ENCODE measurements at regions not wholly inside any gene's neighbourhood (a gene's known extent, or its start where the extent isn't known, plus 50 kb on each side); places are given as distances from the start of the nearest gene placed in this dataset.

DNA sequence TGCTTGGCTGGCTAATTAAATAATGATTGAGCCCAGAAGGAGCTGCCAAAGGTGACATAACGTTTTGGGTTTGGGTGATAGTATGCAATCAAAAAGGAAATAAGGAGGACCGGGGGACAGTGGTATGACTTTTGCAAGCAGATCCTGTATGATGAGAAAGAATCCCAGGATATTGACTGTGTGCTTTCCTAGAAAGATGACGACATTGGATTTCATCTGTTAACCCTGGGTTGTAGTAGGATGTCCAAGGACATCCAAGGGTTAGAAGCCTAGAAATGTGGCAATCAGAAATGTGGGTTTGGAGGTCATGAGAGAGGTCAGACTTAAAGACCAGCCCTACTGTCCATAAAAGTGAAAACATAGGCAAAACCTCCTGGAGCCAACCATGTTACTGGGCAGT lies 50.3 kb upstream of the HMHB1 start:
- DNase-seq (ENCODE audit: low read depth in 2 of 2) = no peak

DNA sequence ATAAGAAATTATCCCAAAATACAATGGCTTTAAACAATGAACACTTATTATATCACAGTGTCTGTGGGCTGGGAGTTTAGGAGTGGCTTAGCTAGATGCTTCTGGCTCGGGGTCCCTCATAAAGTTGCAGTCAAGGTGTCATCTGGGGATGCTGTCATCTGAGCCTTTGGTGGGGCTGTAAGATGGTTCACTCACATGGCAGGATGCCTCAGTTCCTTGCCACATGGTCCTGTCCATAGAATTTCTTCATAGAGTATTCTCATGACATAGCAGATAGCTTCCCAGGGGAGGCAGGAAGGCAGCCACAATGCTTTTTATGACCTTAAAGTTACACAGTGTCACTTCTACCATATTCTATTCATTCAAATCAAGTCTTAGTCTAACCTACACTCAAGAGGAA lies 51.2 kb upstream of the HMHB1 start:
- DNase-seq (ENCODE audit: low read depth in 2 of 2) = no peak

DNA sequence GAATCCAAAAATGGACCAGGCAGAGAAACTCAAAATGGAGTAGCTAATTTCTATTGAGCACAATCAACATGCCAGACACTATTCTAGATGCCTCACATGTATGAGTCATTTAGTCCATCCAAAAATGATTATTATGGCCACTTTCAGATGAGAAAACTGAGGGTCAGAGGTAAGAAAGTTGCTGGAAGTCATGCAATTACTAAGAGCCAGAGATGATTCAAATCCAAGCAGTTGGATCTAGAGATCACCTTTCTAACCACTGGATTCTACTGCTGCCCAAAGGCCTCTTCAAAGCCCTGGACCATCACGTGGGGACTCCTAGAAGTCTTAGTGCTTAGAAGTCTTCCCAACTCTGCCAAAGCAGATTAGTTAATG lies 51.8 kb upstream of the HMHB1 start:
- no peak for DNase-seq (ENCODE audit: low read depth in 2 of 2)

DNA sequence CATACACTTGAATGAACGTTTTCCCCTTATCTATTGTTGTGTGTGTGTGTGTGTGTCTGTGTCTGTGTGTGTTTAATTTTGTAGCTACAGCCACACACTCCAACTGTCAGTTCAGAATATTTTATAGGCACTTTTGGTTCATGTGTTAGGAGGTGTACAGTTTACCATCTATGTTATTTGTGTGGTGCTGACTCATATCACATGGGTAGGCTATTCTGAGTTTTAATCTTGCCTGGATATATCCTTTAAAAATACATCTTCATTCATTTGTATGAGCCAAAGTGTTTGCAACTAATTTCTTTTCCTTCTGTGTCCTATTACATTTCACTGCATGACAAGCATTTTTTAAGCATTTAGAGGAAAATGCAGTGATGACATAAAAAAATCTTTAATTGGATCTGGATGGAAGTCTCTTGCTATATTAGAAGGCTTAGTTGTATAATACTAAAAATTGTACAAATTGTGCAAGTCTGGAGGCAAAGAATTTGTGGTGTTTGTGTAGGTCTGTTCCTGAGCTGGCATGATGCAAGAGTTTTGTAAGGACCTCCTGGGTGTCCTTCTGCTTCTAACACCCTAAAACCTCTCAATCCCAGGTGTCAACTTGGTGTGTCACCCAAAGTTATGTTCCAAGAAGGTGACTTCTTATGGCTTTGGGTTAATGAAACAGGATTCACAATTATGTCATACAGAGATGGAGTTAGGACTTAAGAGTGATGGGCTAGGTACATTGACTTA lies 52.4 kb upstream of the HMHB1 start:
- DNase-seq (ENCODE audit: low read depth in 2 of 2) = no peak

DNA sequence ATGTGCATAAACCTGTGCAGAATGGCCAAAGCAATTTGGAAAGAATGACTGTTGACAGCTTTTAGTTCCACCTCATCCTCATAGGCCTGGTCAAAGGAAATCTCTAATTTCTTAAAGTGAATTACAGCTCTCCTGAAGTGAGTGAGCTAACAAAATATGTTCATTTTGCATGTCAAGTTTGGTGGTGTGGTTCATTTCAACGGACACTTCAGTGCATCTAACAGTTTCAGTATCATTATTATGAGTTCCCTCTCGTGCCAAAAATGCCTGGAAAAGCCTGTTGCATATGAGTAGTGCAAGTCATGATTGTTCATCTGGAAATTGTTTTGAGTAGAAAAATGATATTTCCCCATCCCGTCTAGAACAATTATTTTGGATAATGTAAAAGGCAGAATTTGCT lies 53.2 kb upstream of the HMHB1 start:
- no peak for DNase-seq (ENCODE audit: low read depth in 2 of 2)

DNA sequence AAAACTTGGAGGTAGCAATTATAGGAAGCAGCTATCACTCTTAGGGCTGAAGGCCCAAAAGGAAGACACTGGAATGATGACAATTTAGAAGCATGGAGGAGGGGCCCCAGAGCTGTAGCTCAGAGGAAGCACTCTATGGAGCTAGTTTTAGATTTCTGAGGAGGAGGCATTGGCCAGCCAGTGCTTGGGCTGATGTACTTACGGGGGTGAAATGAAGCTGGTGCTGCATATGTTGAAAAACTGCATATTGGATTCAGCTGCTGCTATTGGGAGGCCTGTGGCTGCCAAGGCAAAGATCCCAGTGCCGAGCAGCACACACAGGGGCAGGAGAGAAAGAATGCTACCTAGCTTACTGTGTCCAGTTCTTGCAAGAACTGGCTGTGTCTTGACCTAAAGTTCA lies 53.9 kb upstream of the HMHB1 start:
- no peak for DNase-seq (ENCODE audit: low read depth in 2 of 2)

DNA sequence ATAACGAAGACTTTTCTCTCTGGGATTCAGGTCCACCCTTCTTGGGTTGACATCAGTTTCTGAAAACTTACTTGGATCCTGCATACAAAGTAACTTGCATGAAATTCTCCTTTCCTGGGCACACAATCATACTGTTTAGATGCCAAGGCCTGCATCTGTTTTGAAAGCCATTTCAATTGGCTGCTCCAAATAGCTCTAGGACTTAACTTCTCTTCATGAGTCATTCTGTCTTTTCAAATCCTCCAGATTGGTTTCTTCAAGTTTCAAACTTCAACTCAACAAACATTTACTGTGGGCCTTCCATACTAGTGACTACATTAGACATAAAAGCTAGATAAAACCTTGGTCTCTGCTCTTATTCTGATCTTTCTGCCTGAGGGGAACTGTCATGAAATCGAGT lies 54.8 kb upstream of the HMHB1 start:
- no peak for DNase-seq (ENCODE audit: low read depth in 2 of 2)

DNA sequence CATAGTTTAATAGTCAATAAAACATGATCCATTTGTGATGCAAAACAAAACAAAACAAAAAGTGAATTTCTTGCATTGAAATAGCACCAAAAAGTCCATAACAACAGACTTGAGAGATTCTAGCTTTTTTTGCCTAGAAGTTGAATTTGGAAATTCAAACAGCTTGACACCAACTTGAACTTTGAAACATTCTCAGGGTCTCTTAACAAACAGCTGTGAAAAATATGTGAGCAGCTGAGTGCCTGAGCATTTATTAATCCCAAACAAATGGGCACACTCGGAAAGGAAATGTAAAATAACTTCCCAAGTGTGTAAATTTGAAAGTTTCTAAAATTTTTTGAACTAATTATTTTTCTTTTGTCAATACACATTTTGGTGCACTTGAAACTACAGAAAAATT lies 56.0 kb upstream of the HMHB1 start:
- DNase-seq (ENCODE audit: low read depth in 2 of 2) = no peak

DNA sequence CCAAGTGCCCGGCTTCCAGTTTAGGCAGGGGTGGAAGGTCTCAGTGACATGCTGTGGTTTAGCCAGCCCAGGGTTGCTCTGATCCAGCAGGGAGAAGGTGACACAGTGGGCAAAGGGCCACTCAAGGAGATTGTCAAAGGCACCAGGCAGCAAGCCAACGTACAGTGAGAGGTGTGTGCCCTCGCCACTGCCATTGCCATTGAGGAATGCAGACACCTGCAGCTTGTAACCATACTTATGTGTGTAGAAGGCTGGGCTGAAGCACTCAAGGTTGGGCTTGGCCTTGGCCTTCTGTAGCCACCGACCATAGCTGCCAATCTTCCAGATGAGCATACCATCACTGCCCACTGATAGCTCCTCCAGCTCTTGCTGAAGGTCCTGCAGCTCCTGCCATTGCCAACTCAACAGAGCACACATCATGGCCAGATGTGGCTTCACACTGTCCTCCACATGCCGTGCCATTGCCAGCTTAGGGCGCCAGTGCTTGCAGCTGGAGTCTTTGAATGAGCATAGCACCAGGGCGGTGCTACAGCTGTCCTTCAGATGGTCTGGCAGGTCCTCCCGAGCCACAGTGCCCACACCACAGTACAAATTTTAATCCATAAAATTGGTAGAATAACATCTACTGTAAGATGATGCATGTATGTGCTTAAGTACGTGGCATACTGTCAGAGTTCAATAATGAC lies 59.7 kb upstream of the HMHB1 start:
- no peak for DNase-seq (ENCODE audit: low read depth in 2 of 2)

DNA sequence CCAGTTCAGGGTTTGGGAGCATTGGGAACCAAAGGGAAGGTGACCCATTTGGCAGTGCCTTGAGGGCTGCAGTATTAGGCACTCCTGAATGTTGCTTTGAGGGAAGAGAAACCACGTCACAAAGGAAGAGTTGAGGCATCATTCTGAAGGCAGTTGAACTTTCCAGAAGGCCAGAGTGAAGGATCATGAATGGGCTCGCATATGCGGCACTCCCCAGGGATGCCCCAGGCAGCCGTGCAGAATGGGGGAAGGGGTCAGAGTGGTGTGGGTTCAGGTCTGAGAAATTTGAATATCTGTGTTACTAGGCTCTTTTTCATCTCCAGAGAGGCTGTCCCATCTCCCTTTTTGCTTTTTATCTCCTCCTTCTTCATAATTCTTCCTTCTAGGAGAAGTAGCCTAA lies 60.6 kb upstream of the HMHB1 start:
- no peak for DNase-seq (ENCODE audit: low read depth in 2 of 2)

DNA sequence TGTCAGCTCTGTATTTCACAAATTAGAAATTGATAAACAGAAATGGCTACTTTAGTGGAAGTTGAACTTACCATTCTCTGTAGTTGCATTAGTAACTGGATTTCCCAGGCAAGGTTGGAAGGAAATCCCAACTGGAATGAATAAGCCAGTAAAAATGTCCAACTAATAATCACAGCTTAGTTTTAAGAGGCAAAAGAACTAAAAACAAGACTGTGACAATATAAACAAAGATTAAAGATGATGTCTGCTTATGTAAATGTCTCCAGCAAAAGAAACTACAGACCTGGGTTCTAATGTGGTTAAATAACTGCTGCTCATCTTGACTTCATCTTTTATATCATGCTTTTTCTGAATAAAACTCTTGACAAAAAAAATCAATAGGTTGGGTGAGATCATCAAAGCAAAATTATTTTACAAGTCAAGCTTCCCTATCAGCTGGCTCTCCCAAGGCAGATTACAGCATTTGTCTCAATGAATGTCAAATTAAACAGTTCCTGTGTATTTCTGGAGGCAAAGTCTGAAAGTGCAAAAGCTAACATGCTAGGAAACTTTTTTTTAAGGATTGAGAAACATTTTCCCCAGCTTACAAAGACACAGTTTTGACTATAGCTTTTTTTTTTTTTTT lies 62.3 kb upstream of the HMHB1 start:
- no peak for DNase-seq (ENCODE audit: low read depth in 2 of 2)

DNA sequence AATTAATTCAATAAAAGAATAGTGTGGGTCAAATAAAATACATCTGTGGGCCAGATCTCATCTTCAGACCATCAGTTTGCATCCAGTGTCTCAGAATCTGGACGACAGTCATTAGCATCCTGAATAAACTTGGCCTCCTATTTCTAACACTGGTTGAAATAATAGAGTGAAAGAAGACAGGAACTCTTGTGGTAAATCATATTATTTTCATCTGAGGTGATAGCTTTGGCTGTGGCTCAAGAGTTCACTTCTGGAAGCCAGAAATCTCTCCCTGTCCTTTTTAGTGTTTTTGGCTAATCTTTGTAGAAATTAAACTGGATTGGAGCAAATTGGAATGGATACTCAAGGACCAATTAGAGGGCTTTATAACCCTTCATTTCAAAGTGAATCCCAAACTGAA lies 63.4 kb upstream of the HMHB1 start:
- DNase-seq (ENCODE audit: low read depth in 2 of 2) = no peak

DNA sequence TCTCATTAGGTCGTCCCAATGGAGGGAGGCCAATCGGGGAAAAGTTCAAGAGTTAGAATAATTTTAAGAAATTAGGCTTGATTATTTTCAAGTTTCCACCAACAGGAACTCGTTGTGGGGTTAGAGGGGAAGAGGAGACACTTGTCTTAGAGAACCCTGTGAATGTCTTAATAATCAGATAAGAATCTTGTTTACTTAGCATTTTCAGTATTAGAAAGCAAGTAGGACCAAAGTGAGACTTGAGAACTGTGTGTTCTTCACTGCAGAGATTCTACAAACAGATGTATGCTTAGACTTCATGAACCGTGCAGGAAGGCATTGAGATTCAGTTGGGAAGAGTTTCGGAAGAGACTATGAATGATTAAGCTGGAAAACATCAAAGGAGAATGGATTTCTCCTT lies 69.0 kb upstream of the HMHB1 start:
- DNase-seq (ENCODE audit: low read depth in 2 of 2) = no peak

DNA sequence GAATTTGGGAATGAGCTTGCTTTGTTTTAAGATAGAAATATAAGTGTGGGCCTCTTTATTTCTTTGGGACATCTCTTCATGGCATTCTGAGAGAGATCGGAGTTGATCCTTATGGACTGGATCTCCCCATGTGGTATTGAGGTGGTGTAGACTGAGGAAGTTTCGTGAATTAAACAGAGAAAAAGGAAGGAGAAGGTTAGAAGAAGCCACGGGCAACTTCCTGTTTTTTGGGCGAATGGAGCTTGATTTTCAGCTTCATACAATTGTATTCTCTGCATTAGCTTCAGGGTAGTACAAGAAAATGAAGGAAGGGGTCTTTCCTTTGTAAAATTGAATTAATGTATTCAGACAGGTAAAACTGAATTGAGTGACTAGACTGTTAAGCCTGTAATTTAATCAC lies 70.5 kb upstream of the HMHB1 start:
- DNase-seq (ENCODE audit: low read depth in 2 of 2) = no peak

DNA sequence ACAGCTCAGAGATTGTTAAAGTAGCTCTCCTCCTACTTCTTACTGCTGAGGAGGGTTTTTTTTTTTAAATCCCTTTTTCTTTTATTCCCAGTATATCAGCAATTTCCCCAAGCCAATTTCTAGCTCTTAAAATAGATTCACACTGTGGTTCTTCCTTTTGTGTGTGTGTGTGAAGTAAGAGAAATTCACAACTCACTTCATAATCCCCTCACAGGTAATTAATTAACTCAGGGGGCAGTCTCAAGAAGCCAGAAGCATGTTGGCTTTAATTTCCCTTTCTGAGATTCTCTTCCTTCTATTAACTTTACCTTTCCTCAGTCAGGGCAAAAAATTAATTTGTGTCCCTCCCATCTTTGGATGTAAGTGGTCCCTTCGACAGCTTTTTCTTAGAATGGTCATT lies 71.0 kb upstream of the HMHB1 start:
- DNase-seq (ENCODE audit: low read depth in 2 of 2) = no peak

DNA sequence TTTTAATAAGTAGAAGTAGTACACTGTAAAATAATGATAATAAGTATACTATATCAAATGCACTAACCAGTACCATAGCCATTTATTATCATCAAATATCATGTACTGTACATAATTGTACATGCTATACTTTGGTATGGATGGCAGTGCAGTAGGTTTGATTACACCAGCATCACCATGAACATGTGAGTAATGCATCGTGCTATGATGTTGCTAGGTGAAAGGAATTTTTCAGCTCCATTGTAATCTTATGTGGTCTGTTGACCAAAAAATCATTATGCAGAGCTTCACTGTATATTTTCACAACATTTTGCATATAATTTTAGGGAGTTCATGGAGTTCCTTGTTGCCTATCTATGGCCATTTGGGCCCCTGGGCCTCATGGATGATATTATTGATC lies 72.2 kb upstream of the HMHB1 start:
- no peak for DNase-seq (ENCODE audit: low read depth in 2 of 2)

DNA sequence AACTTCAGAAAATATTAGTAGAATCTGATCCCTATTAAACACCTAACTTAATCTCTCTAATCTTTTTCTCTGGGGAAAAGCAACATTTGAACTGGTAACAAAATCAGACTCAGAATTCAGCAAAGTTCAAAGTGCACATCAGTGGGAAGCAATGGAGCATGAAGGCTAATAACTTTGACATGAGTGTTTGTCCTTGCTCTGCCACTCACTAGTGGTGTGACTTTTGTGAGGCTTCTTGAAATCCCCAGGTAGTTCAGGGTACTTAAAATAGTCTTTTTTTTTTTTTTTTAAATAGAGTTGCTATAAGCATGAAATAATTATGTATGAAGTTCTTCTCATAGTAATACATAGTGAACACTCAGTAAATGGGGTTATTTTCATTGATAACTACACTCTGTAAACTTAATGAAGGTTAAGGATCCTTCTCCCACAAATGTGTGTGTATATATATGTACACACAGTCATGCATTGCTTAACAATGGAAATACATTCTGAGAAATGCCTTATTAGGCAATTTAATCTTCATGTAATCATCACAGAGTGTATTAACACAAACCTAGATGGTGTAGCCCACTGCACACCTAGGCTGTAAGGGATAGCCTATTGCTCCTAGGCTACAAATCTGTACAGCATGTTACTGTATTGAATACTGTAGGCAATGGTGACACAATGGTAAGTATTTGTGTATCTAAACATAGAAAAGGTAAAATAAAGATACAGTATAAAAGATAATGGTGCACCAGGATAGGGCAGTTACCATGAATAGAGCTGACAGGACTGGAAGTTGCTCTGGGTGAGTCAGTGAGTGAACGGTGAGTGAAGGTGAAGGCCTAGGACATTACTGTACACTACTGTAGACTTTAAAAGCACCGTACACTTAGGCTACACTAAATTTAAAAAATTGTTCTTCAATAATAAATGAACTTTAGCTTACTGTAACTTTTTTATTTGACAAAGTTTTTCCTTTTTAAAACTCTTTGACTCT lies 73.3 kb upstream of the HMHB1 start:
- no peak for DNase-seq (ENCODE audit: low read depth in 2 of 2)

DNA sequence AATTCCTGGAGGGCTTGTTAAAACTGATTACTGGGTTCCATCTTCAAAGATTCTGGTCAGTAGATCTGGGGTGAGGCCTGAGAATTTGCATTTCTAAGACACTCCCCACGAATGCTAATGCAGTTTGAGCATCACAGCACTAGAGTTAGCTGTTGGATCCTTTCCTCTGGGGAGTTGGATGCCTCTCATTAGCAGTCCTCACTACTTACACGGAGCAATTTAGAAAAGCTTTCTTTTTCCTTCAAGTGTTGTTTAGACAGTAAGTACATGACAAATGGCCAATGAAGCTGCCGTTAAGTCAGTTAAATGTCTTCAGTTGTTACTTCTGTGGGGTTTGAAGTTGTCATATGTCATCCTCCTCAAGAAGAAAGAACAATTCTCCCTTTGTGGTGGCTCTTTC lies 74.9 kb upstream of the HMHB1 start:
- DNase-seq (ENCODE audit: low read depth in 2 of 2) = no peak

DNA sequence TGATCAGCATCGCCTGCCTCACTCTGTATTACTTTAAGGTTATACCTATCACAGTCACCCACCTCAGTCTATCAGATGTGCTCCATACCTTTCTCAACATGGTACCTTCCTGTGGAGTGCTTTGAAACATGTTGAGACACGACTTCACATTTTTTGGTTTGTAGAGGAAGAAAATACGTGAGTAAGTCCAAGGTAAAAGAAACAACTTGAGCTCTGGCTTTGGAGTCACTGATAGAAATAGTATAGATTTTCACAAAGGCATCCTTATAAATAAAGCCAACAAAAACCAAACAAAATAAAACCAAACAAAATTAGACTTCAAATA lies 77.5 kb upstream of the HMHB1 start:
- DNase-seq (ENCODE audit: low read depth in 2 of 2) = no peak

DNA sequence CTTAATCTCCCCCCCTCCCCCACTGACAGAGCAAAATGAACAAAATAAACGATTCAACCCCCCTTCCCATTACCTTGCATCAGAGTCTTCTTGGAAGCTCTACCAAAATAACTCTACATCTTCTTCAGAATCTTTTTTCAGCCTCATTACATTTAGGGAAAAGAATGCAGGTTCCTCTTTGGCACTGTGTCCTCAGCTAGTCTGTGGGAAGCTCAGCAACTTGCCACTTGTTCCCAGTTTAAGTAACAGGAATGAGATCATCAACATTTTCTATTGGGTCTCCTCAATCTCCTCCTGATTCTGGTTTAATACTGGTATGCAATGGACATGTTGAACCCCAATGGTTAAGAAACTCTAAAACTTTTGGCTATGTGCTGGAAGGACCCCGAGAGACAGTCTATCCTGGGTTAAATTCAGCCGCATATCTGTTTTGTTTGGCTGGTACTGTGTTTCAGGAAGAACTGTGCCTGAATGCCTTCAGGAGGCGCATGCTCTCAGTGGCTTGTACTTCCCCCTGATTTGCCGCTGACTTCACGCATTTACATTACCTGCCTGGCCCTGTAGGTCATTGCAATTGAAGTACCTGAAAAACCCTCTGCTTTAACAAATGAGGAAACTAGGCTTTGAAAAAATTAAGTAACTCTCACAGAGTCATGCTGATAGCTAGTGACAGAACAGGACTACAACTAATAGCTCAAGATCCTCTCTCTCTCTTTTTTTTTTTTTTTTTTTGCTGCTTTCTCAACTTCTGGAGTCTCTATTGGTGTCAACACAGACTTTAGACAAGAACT lies 78.1 kb upstream of the HMHB1 start:
- no peak for DNase-seq (ENCODE audit: low read depth in 2 of 2)

DNA sequence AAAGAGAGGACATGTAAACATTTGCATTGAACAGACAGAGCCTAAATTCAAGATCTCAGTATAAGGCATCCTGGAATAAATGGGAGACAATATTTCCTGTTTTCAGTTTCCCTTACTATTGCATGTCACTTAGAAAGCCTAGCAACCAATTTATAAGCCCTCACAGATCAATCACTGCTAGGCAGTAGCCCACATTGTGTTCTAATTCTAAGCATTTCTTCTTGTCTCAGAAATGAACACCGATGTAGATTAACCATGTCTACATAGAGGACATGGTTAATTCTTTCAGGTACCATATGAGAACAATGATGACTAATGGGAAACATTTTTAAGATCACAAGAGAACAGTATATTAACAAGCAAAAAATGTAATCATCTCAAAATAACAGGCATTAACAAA lies 79.6 kb upstream of the HMHB1 start:
- no peak for DNase-seq (ENCODE audit: low read depth in 2 of 2)

Measured in stimulated activated CD4-positive, alpha-beta T cell treated with anti-CD3 and anti-CD28 coated beads, Interleukin-1b, Interleukin-23, amount 100 ng/mL, for 4 hours (primary cell).